Stomach (tissue), 4 donors: ENCODE measurements at regions not wholly inside any gene's neighbourhood (a gene's known extent, or its start where the extent isn't known, plus 50 kb on each side); places are given as distances from the start of the nearest gene placed in this dataset.

Experiments
- CTCF ChIP-seq, 7 experiments: fragments of 450-650 bp in 4 of 7; fragments of 200-600 bp in 3 of 7; sonication (generic) in 3 of 7; IDR thresholded peaks; one replicate each; pipeline ENCODE4 v1.5.1; 2016 to 2019; ENCODE audit warnings: antibody characterized with exemption in 7 of 7, control low read depth in 2 of 7, mild to moderate bottlenecking in 1 of 7
- EP300 ChIP-seq: sonication (generic); formaldehyde crosslinking; IDR thresholded peaks from one replicate; pipeline ENCODE4 v1.6.1; 2017; ENCODE audit warnings: antibody characterized with exemption
- POLR2A ChIP-seq, 4 donors: fragments of 450-650 bp; IDR thresholded peaks; one replicate each; pipeline ENCODE4 v1.6.1; 2016; ENCODE audit warnings: antibody characterized with exemption in 4 of 4, control low read depth in 2 of 4, mild to moderate bottlenecking in 1 of 4, moderate library complexity in 1 of 4
- POLR2AphosphoS5 ChIP-seq, 3 donors: sonication (generic); formaldehyde crosslinking; IDR thresholded peaks; one replicate each; pipeline ENCODE4 v1.6.1; 2016; ENCODE audit warnings: antibody characterized with exemption in 3 of 3

- TF ChIP-seq POLR2A (IDR thresholded peaks at IDR 0.05) (no peak), CTCF (IDR thresholded peaks at IDR 0.05) (no peak), EP300 (no peak), POLR2AphosphoS5 (IDR thresholded peaks at IDR 0.05) (no peak)
Measured at GRCh38 chr6:98107801-98108200, 726.6 kb upstream of the POU3F2 start.
